GM18498 (cell line): ENCODE measurements at regions not wholly inside any gene's neighbourhood (a gene's known extent, or its start where the extent isn't known, plus 50 kb on each side); places are given as distances from the start of the nearest gene placed in this dataset.

Experiments used
- ATAC-seq: cut with Tn5 transposase; IDR thresholded peaks from one replicate; pipeline ENCODE4 v1.9.1; 2021; ENCODE audit warnings: mild to moderate bottlenecking, moderate library complexity; ENCODE audit not compliant: unreplicated experiment

DNA sequence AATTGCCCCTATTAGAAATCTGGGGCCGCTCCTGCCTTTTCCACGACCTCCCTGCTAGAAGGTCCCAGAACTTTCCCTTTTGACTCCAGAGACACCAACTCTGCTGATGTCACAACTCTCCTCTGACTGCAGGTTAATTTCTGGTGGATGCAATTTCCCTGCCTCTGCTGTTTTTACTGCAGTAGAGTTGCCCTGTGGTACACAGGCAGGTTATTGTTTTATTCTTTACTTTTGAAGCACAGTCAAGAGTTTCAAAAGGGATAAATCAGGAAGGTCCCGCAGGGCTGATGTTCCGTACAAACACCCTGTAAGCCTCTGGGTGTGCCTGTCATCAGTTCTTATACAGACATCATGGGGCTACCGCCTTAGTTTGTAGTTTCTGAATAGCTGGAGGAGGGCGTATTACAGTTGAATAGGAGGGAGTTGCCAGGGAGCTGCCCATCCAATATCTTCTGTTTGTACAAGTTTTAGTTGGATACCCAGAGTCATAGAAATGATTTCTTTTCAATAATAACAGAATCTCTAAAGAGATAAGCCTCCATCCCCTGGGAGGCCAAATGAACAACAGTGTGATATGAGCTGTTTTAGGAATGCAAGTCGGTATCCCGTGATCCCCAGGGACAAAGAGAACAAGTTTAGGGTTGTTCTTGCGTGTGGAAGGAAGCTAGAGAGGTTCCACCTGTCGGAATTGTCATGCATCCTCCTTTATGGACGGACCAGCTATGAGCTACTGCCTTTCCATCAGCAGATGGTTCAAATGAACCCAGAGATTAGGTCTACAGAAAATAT lies 108.4 kb upstream of the COPS8 start:
- no peak for ATAC-seq

DNA sequence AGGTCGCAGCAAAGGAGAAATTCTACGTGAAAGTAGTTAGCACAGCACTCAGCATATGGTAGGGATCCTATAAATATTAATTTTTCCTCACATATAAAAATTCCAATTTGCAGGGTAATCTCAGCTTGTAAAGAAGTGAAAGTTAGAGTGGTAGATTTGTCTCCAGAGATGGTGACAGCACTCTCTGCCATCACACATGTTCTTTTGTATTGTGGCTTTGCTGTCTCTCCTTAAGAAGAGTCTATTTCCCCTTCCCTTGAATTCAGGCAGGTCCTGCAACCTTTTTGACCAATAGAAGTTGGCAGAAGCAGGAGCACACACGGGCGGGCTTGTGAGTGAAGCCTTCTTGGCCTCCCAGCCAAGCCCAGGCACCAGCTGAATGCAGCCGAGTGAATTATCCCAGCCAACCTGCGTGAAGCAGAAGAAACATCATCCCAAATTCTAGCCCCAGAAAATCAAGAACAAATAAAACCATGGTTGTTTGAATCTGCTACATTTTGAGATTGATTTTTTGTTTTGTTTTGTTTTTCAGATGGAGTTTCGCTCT lies 107.8 kb upstream of the COPS8 start:
- no peak for ATAC-seq

DNA sequence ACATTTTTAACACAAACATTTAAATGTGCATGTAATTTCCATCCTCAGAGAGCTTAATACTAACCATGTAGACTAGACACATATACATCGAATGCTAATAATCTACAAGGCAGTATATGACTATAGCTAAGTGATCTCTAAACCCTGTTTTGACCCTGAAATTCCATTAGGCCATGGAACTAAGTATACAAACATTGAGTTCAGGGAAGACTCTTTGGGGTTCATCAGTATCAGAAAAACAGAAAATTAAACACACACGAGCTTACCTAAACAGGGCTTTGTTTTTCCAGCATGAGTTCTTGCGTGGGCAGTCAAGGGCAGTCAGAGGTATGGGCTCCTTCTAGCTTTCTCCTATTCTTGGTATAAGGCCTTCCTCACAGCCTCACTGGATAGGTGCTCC lies 106.0 kb upstream of the COPS8 start:
- ATAC-seq = no peak

DNA sequence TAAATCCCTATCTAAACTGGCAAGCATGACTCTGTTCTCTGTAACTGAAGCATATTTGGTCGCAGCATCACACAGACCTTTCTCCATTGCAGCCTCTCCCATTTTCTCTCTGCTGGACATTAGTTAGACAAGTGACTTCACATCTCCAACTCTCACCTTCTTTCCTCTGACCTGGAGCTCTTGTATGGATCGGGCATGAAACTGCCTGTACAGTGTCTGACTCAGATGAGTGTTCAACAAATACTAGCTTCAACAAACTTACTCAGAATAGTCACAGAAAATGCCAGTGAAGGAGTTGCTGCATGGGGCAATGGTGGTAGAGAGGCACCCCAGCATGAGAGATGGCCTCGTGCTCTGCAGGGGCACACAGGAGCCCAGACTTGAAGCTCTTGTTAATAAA lies 104.7 kb upstream of the COPS8 start:
- no peak for ATAC-seq

DNA sequence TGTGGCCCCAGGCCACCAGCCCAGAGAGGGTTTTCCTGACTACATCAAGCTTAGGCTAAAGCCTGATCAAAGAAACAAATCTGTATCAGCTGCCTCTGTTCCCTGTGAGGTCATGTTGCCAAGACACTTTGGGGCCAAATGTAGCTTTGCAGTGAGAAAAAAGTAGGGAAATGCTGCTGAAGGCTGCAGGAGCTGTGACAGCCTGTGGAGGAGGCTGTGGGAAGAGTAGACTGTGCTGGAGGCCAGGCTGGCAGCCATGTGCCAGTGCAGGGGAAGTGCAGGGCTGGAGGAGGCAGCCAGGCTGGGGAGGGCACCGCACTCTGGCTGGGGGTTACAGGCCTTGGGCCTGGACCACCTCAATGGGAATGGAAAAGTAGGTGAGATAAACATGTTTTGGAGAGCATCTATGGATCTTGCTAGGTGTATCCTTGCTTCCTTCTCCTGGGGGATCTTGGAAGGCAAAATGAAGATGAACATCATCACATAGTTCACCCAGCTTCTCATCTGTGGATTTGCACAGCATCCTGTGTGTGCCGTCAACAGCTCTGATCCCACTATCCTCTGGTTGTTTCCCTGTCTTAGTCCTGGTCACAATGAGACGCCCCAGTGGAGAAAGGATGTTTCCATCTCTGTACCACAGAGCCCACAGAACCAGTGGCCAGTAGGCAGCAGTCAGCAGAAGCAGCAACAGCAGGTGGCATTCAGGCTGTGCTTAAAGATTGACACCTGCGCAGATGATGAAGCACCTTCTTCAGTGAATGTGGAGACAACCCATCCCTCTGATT lies 103.8 kb upstream of the COPS8 start:
- no peak for ATAC-seq

DNA sequence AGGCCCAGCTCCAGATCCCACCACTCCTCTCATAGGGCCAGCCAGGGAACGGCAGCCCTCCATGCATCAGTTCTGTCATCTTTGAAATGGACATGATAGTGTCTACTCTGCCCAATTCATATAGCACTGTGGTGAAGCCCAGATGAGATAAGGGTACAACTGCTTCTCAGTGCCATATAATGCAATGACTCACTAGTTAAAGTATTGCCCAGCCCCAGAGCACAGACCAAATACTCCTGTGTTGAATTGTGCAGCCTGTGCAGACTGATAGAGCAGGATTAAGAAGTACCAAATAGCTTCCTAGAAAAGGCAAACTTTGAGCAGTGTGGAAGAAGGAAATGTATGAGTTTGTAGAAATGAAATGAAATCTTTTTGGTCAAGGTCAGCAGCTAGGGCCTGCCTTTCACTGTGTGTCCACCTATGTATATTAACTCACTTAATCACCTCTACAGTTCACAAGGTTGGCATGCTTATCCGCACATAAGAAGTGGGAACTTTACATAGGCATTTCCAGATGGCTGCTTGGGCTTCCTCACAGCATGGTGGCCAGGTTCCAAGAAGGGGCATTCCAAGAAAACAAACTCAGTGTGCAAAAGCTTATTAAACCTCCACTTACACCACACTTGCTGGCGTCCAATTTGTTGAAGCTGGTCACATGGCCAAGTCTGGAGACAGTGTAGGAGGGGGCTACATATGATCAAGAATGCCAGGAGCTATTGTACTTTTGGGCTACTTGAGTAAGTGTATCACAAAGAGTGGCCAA lies 102.8 kb upstream of the COPS8 start:
- ATAC-seq = no peak

DNA sequence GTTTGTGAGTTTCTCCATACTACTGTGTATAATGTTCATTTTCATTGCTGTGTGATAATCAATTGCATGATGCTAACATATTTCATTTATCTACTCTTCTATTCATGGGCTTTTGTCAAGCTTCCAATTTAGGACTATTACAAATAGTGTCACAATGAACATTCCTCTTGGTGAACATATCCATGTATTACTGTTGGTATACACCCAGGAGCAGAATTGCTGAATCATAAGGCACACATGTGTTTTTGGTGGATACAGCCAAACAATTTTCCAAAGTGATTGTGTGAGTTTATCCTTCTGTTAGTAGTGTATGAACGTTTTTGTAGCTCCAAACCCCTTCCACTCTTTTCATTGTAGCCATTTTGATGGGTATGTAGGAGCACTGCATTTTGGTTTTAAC lies 101.6 kb upstream of the COPS8 start:
- no peak for ATAC-seq

DNA sequence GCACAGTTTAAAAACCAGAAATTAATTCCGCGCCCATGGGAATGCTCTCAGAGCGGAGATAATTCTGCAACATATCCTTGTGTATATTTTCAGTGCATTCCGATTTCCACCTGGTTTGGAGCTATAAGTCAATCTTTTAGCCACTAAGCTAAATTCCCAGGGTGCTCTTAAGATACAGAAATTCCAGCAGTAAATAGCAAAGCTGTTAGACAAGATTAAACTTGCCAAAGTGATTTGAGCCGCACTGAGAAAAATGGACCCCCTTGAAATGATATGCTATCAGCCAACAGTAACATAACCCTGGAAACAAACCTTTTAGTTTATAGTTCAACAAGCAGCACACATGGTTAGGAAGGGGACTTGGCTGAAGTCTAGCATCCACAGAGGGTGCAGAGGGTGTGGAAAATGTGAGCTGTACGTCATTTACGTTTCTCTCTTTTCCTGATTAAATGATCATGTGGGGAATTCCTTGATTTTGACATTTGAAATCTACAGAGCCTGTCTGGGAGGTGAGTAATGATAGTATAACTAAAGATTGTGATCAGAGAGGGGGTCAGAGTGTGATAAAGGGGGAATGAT lies 99.8 kb upstream of the COPS8 start:
- ATAC-seq = no peak

DNA sequence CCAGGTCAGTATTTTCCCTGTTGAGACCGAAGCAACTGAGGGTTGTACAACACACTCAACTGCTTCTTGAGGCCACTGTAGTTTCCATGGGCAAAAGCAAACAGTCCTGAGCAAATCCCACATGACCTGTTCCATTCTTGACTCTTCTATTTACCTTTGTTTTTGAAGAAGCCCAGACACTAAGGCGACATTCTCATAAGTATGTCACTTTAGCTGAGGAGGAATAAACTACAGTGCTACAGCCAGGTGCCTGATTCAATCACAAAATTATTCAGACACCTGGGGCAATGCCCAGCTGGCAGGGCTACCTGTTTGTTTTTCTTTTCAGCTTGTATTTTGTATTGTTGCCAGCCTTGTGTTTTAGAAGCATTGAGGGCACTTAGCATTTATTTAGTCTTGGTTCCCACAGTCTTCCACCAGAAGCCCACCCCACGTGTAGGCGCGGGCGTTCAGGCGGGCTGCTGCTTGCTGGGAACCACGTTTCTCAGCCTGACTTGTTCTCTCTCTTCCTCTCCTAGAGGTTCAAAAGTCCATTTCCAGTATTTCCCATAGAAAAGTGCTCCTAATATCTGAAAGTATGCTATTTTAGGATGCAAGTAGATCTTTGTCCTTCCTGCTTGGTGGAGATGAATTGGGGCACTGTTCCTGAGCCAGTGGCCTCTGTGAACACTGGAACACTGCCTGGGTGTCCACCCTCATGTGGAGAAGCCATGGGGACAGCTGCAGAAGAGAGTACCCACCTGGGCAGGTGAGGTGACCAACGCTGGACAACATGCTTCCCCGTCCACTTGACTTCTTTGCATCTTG lies 99.0 kb upstream of the COPS8 start:
- no peak for ATAC-seq

DNA sequence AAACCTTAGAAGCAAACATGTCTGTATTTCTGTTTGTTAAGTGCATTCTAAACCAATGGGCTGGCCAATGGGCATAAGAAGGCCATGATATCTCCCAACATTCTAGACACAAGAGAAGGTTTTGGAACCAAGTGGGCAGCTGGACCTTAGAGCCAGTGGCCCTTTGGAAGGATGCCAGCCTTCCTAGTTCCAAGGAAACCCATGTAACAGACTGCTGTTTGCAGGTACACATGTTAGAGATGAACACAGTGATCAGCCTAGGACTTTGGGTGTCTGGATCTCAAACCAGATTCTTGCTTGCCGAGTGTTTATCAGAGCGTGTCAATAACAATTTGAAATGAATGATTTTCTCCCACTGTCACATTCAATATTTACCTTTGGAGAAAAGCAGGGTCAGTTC lies 97.5 kb upstream of the COPS8 start:
- ATAC-seq = no peak

DNA sequence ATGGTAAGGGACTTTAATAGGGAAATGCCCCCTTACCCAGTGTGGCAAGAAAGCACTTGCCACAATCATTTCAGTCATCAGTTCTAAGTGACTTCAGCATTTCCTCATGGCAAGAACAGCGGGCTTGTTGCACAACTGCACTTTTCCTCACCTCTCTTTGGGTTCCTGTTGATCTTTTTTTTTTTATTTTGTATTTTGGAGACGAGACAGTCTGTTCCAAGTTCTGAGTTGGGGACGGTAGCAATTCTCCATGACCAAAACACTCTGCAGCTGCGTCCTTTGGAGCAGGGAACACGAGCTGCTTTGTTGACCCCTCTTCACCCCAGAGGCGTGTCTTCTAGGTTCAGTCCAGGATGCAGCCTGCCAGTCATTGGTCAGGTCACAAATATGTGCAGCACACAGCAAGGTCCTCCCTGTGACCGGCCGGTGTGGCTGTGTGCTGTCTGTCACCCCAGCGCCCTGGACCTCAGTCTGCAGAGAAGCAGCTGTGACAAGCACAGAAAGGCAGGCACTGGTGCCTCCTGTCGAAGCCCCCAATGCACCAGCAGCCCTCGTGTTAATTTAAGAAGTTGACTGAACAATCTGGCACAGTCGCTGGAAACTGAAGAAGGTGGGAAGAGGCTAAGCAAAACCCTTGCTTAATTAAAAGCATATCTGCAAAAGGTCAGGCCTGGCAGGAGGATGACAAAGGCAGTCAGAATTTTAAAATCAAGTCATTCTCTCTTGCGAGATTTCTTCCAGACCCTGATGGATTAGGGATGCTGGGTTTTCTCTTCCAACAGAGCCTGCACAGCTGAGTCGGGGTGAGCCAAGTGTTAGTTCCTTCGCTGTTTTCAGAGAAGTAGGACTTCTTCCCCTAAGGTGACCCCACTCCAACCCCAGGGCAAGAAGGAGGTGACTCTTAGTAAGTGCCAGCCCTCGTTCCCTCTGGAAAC lies 96.7 kb upstream of the COPS8 start:
- ATAC-seq = no peak

DNA sequence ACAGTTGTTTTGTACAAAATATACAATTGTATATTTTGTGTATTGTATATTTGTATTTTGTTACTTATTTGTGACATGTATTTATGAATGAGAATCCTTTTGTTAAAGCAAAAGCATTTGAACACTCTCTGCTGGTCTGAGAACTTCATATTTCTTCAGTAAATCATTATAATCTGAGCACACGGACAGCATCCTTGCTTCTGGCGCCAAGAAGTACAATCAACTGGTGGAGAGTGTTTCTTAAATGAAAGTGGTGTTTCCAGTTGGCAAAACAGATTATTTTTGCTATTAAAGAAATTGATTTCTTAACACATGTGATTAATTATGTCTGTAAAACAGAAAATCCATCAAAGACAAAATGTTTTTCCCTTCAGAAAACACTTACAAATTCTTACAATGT lies 95.1 kb upstream of the COPS8 start:
- no peak for ATAC-seq

DNA sequence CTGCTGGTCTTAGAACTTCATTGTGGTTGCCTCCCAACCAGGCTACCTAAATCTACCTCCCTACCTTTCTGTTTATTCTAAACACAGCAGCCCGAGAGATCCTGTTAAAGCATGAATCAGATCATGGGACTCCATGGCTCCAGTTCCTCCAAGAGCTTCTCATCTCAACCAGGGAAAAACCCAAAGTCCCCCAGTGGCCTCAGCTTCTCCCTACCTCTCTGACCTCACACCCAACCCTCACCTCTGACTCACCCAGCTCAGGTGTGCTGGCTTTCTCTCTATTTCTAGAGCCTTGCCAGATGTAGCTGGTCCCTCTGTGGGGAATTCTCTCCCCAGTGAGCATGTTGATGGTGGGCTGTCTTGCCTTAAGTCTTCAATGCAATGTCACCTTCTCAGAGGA lies 93.8 kb upstream of the COPS8 start:
- ATAC-seq = no peak

DNA sequence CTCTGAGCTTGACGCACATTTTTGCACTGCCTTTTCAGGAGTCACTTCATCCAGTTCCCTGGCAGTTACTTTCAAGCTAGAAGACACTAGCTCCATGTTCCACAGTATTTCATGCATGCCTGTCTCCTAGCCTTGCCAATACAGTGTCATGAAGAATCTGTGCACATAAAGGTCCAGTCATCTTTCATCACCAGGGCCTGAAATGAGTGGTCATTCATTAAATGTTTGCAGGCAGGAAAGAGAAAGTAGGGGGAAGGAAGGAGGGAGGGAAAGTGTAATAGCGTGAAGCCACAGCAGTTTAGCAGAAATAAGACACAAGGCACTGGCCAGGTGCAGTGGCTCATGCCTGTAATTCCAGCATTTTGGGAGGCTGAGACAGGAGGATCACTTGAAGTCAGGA lies 92.4 kb upstream of the COPS8 start:
- no peak for ATAC-seq

DNA sequence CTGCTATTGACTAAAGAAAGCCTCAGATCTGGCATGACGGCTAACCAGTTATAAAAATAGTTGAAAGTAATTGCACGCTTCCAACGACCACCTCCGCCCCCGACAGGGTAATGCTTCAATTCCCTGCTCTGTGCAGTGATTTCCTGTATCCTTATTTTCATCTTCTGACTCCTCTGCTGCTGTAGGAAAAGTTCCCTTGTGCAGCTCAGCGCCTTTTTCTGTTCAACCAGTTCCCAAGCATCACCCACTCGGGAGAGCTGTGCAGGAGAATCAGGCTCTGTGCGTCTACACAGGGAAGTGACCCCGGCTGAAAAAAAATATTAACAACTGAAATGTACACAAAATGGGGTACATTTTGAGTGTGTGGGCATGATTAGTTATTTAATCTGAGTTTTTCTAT lies 91.3 kb upstream of the COPS8 start:
- no peak for ATAC-seq

DNA sequence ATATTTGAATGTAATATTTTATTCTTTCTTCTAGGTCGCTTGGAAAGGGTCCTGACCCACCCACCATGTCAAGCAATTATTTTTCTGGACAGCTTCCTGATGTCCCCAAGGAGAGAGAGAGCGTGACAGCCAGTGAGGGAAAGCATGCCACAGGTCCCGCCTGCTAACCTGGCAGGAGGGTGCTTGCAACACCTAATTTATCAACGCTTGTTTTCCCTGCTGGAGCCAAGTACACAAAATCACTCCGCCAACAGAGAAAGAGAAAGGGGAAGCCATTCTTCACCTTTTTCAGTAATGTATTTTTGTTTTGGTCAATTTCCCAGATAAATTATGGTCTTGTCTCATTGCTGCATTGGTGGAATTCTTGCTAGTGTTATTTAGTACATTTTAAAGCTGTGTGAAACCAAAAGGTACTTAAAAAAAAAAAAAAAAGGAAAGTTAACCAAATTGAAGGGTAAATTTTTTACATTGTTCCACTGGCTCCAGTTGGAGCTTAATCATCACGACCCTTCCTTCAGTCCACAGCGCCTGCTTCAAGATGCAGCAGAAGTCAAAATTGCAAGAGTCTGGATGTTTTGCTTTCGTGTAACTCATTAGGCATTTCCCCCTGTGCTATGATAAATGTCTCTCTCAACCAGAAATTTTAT lies 88.5 kb upstream of the COPS8 start:
- no peak for ATAC-seq

DNA sequence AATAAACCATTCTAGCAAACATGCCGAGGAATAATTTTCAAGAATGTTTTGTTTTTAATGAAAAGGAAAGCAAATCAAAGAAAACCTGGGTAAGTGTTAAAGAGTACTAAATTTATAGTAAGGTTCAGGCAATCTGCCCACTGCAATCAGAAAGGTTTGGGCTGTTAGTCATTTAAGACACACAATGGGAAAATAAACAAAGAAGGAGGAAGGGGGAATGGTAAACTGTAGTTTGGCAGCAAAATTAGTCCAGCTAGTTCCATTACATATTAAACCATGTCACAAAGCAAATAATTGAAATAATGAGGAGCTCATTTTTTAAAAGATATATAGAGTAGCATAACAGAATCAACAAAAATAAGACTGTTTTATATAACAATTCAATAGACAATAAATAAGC lies 87.5 kb upstream of the COPS8 start:
- ATAC-seq = no peak

DNA sequence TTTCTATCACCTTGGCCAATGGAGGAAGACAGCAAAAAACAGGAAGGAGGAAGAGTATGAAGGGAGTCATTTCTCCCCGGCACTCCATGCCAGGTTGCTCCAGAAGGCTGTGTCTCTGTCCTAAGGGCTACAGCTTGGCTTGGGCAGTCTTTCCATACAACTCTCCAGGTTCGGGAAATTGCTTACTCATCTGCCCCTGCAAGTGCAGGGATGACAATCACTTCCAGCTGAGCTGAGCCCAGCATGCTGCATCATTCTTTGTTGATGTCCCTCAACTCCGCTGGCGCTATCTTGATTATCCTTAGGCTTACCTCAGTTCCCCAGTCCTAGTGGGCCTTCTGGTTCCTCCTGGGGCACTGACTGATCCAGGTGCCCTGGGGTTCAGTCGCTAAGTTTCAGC lies 86.9 kb upstream of the COPS8 start:
- ATAC-seq = no peak

DNA sequence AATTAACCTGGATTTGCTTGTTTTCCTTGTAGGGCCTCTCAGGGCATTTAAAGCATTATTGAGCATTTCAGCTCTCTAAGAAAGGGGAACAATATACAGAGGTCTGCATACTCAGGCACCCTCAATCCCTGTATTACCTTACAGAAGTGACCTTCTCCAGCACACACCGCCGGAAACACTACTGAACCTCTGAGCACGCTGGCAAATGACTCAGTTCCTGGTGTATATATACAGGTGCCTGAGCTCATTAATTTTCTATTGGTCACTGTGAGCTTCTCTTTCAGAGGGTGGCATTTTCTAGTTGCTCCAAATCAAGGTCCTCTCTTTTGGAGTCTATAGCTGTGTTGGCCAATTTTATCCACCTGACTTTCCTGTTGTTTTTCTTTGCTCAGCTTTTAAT lies 85.2 kb upstream of the COPS8 start:
- no peak for ATAC-seq
